Body of pancreas (tissue), 4 donors: ENCODE measurements at regions not wholly inside any gene's neighbourhood (a gene's known extent, or its start where the extent isn't known, plus 50 kb on each side); places are given as distances from the start of the nearest gene placed in this dataset.
"Not testable (repeated sequence)": the region's sequence is repeated elsewhere in the genome, so short reads cannot be mapped to it uniquely, and the experiment has no call there.

Experiments used
- ATAC-seq: fragments of 150-250 bp; one replicate; pipeline ENCODE4 v1.9.1; 2016
- DNase-seq, 4 donors: peaks; one replicate each; pipeline ENCODE4 v3.0.0-alpha.2; 2019
- H3K27ac ChIP-seq, 4 donors: fragments of 200-600 bp; sonication (generic); 1 replicate in 3 of 4; 2 replicates in 1 of 4; pipeline versions ENCODE4 v1.5.1 to v1.6.1; 2016 to 2019; ENCODE audit warnings: mild to moderate bottlenecking in 1 of 4, mixed read lengths in 1 of 4, moderate library complexity in 1 of 4
- H3K27me3 ChIP-seq, 2 donors: fragments of 200-600 bp; sonication (generic); one replicate each; pipeline ENCODE4 v1.6.0; 2016; ENCODE audit warnings: mild to moderate bottlenecking in 1 of 2
- H3K36me3 ChIP-seq, 2 donors: fragments of 200-600 bp; sonication (generic); replicated peaks in 1 of 2; 2 replicates each; pipeline ENCODE4 v1.5.1; 2016; ENCODE audit warnings: low read depth in 2 of 2; ENCODE audit not compliant: insufficient read depth in 1 of 2
- H3K4me1 ChIP-seq: fragments of 200-600 bp; sonication (generic); one replicate; pipeline ENCODE4 v1.6.0; 2016
- H3K4me3 ChIP-seq, 2 donors: fragments of 200-600 bp; sonication (generic); 1 replicate in 1 of 2; 2 replicates in 1 of 2; pipeline ENCODE4 v1.5.1; 2016 to 2019
- H3K9me3 ChIP-seq, 3 donors: fragments of 200-600 bp; sonication (generic); 1 replicate in 2 of 3; 2 replicates in 1 of 3; pipeline ENCODE4 v1.5.1; 2016
- POLR2A ChIP-seq, 3 donors: fragments of 450-650 bp; IDR thresholded peaks; one replicate each; pipeline ENCODE4 v1.6.1; 2016; ENCODE audit warnings: antibody characterized with exemption in 3 of 3, mild to moderate bottlenecking in 2 of 3
- WGBS, 2 donors: methylation state at CpG; one replicate each; pipeline ENCODE4 v1.1.5; 2017; 5-methylcytosine and 5-hydroxymethylcytosine counted together
- intact Hi-C: fragments of 100-400 bp; cut with DNase I; formaldehyde crosslinking; loops from one replicate; pipeline ENCODE4 v1.15.1; 2023
- TF ChIP-seq, protein P1 (sequence below), 7 experiments: fragments of 450-650 bp in 4 of 7; fragments of 200-600 bp in 3 of 7; sonication (generic) in 3 of 7; IDR thresholded peaks; one replicate each; pipeline ENCODE4 v1.5.1; 2016 to 2019; ENCODE audit warnings: antibody characterized with exemption in 7 of 7

DNA sequence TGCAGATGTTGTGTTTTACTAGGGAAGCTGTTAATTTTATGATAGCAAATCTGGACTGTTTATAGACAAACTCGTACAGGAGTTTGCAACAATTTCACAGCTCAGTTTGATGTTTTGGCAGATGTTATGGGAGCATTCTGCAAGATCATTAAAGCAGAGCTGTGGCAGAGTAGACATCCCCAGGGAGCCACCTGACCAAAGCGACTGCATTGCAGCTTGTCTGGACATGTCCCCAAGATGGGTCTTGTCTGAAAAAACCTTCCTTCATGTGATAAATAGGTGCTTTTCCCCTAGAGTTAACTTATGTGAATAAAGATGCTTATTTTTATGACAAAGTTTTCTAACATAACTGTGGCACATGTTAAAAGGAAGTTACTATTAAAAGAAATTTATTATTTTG is 91.2 kb upstream of the GPR141 start:
- H3K4me1 ChIP-seq = no peaks in the 10 kb centered on the region
- DNase-seq (no peak), ATAC-seq (no peak)
- H3K27me3 ChIP-seq = no peaks in the 10 kb centered on the region
- intact Hi-C loops = no loop called here
- H3K9me3 ChIP-seq = no peaks in the 10 kb centered on the region
- H3K4me3 ChIP-seq = no peak overlapping the region
- H3K36me3 ChIP-seq = no peaks in the 10 kb centered on the region
- TF ChIP-seq, protein P1, sequence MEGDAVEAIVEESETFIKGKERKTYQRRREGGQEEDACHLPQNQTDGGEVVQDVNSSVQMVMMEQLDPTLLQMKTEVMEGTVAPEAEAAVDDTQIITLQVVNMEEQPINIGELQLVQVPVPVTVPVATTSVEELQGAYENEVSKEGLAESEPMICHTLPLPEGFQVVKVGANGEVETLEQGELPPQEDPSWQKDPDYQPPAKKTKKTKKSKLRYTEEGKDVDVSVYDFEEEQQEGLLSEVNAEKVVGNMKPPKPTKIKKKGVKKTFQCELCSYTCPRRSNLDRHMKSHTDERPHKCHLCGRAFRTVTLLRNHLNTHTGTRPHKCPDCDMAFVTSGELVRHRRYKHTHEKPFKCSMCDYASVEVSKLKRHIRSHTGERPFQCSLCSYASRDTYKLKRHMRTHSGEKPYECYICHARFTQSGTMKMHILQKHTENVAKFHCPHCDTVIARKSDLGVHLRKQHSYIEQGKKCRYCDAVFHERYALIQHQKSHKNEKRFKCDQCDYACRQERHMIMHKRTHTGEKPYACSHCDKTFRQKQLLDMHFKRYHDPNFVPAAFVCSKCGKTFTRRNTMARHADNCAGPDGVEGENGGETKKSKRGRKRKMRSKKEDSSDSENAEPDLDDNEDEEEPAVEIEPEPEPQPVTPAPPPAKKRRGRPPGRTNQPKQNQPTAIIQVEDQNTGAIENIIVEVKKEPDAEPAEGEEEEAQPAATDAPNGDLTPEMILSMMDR (IDR thresholded peaks at IDR 0.05) = no peak
- no peak for TF ChIP-seq POLR2A (IDR thresholded peaks at IDR 0.05)
- WGBS, 2 donors = 53 to 54% methylated on average over 2 of the region's 2 CpGs
- no peak overlapping the region for H3K27ac ChIP-seq

DNA sequence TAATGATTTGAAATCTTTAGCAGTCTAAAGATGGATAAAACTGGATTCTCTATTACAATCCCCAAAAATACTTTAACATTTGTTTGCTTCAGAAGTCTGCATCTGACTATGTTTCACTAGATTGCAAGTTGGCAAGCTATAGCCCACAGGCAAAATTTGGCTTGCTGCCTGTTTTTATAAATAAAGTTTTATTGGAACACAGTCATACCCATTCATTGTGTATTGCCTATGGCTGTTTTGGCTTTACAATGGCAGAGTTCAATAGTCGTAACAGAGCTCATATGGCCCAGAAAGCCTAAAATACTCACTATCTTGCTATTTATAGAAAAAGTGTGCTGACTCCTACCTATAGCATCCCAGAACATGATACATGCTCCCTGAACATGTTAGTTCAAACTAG is 89.0 kb upstream of the GPR141 start:
- H3K27ac ChIP-seq = no peak overlapping the region
- 88% methylated on average over 1 of the region's 1 CpG for WGBS, 2 donors

DNA sequence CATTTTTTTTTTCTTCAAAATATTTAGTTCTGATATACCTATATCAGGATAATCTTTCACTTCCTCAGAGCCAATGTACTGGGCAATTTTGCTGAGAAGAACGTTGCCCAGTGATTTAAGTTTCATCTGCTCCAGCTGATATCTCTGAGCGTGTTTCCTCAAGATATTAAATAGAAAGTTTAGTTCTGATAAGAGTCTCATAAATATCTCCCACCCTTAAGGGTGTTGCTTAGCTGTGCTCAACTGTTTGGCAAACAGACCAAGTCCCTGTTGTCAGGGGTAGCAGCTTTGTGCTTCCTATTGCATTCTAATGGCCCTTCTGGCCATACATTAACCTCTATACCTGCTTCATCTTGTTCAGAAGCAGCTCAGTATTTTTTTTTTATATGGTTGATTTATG is 84.7 kb upstream of the GPR141 start:
- TF ChIP-seq, protein P1 (IDR thresholded peaks at IDR 0.05) = no peak
- TF ChIP-seq POLR2A (IDR thresholded peaks at IDR 0.05) = no peak
- ATAC-seq = no peak
- Histone ChIP-seq H3K27me3 (no peaks in the 10 kb centered on the region), H3K4me1 (no peaks in the 10 kb centered on the region), H3K27ac (no peak overlapping the region), H3K4me3 (no peak overlapping the region), H3K9me3 (no peaks in the 10 kb centered on the region), H3K36me3 (no peaks in the 10 kb centered on the region)
- DNase-seq = no peak
- intact Hi-C loops = no loop called here
- 13 to 16% methylated on average over 2 of the region's 2 CpGs for whole genome bisulfite sequencing, 2 donors

More for the DNA sequence above, 89.0 kb upstream of the GPR141 start:
- ATAC-seq (no peak), DNase-seq (no peak)
- H3K4me1 ChIP-seq = no peaks in the 10 kb centered on the region
- TF ChIP-seq, protein P1 (IDR thresholded peaks at IDR 0.05) = no peak
- no peak for TF ChIP-seq POLR2A (IDR thresholded peaks at IDR 0.05)
- no peaks in the 10 kb centered on the region for H3K27me3 ChIP-seq
- intact Hi-C loops = no loop called here
- H3K4me3 ChIP-seq = no peak overlapping the region
- no peaks in the 10 kb centered on the region for H3K36me3 ChIP-seq
- H3K9me3 ChIP-seq = no peaks in the 10 kb centered on the region

DNA sequence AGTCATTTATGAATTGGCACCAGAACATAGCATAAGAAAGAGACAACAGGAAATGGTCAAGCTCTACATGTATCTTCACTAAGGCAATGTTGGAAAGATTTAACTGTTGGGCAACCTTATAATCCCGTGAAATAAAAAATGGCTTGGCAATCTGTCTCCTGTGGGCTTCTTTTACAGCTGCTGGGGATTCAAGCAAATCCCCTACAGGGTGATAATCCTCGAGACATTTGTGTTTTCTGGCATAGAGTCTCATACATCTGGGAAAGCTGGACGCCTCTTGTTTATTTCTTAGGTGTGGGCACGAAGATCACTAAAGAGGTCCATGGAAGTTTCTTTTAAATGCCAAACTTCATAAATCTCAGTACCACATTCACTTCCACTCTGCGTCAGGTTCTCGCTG is 82.2 kb upstream of the GPR141 start:
- H3K36me3 ChIP-seq = no peaks in the 10 kb centered on the region
- no peaks in the 10 kb centered on the region for H3K27me3 ChIP-seq
- no peaks in the 10 kb centered on the region for H3K4me1 ChIP-seq
- H3K4me3 ChIP-seq = no peak overlapping the region
- DNase-seq (no peak), ATAC-seq (no peak)
- no peaks in the 10 kb centered on the region for H3K9me3 ChIP-seq
- no peak overlapping the region for H3K27ac ChIP-seq
- TF ChIP-seq, protein P1 (IDR thresholded peaks at IDR 0.05) = no peak
- TF ChIP-seq POLR2A (IDR thresholded peaks at IDR 0.05) = no peak
- intact Hi-C loops = no loop called here
- WGBS, 2 donors = 60 to 67% methylated on average over 6 of the region's 6 CpGs

DNA sequence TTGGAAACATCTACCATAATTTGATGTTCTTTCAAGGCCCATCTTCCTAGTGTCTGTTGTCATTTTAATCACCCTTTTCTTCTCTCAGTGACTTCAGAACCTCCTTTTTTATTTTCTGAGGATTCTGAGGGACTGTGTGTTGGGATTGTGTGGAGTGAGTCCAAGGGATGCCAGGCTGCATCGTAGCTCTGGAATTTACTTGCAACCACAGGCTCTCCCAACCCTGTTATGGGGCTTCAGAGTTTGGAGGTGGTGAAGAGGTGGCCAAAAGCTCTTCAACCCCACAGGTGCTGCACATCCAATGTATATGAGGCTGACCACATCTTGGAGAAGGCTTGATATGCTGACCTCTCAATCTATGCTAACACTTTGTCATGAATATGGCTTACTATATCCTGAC is 79.5 kb upstream of the GPR141 start:
- intact Hi-C loops = no loop called here
- 62 to 72% methylated on average over 1 of the region's 1 CpG for WGBS, 2 donors

DNA sequence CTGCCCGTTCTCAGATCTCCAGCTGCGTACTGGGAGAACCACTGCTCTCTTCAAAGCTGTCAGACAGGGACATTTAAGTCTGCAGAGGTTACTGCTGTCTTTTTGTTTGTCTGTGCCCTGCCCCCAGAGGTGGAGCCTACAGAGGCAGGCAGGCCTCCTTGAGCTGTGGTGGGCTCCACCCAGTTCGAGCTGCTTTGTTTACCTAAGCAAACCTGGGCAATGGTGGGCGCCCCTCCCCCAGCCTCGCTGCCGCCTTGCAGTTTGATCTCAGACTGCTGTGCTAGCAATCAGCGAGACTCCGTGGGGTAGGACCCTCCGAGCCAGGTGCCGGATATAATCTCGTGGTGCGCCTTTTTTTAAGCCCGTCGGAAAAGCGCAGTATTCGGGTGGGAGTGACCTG is 66.2 kb upstream of the GPR141 start:
- H3K27ac ChIP-seq, H3K36me3 ChIP-seq, H3K4me3 ChIP-seq, H3K4me1 ChIP-seq, ATAC-seq, H3K27me3 ChIP-seq, H3K9me3 ChIP-seq, intact Hi-C loops, DNase-seq: not testable (repeated sequence)
- WGBS, 2 donors = 82 to 84% methylated on average over 11 to 13 of the region's 16 CpGs

More for the DNA sequence above, 79.5 kb upstream of the GPR141 start:
- DNase-seq = no peak
- TF ChIP-seq, protein P1 (IDR thresholded peaks at IDR 0.05) = no peak
- TF ChIP-seq POLR2A (IDR thresholded peaks at IDR 0.05) = no peak
- Histone ChIP-seq H3K27me3 (no peaks in the 10 kb centered on the region), H3K9me3 (no peaks in the 10 kb centered on the region), H3K27ac (no peak overlapping the region), H3K4me3 (no peak overlapping the region), H3K4me1 (no peaks in the 10 kb centered on the region), H3K36me3 (no peaks in the 10 kb centered on the region)
- no peak for ATAC-seq
